ENCODE measurements at regions not wholly inside any gene's neighbourhood (a gene's known extent, or its start where the extent isn't known, plus 50 kb on each side); places are given as distances from the start of the nearest gene placed in this dataset.

DNA sequence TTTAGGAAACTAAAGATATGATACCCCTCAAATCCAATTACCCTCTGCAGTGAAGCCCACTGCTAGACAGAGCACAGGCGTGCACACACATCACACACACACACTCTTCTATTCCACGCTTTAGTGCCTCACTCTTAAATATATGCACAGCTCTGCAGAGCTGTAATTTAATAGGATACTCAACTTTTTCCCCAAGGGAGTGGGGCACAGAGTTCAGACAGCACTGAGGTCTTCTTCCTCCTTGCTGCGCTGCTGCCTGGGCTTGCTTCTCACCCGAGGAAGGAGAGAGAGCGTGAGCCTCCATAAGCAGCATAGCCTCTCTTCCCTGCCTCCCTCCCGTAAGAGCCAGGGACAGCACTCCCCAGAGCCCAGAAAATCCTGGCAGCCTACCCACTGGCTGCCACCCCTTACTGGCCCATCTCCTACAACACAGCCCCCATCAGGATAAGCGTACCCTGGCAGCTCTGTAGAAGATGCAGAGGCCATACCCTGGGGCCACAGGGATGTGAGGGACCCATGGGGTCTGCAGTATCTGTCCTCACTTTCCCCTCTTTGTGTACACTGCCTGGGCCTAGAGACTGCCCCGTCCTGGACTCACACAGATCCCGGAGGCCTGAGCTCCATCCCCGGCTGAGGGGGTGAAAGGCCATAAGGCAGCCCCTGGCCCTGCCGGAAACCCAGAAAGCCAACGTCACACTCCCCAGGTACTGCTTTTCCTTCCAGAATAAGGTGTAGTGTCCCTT, 102.1 kb downstream of the C5orf15 start:
- no peak overlapping the region for H3K4me3 Mint-ChIP-seq (ENCODE audit: unreplicated experiment)
- H3K27ac Mint-ChIP-seq (ENCODE audit: unreplicated experiment), result no peak overlapping the region
- no peaks in the 10 kb centered on the region for H3K9me3 Mint-ChIP-seq (ENCODE audit: unreplicated experiment)
- no peaks in the 10 kb centered on the region for H3K36me3 Mint-ChIP-seq (ENCODE audit: low read depth, unreplicated experiment)
- peaks cover 8% of the 10 kb centered on the region for H3K4me1 Mint-ChIP-seq (ENCODE audit: unreplicated experiment)
- TF ChIP-seq, protein P1, sequence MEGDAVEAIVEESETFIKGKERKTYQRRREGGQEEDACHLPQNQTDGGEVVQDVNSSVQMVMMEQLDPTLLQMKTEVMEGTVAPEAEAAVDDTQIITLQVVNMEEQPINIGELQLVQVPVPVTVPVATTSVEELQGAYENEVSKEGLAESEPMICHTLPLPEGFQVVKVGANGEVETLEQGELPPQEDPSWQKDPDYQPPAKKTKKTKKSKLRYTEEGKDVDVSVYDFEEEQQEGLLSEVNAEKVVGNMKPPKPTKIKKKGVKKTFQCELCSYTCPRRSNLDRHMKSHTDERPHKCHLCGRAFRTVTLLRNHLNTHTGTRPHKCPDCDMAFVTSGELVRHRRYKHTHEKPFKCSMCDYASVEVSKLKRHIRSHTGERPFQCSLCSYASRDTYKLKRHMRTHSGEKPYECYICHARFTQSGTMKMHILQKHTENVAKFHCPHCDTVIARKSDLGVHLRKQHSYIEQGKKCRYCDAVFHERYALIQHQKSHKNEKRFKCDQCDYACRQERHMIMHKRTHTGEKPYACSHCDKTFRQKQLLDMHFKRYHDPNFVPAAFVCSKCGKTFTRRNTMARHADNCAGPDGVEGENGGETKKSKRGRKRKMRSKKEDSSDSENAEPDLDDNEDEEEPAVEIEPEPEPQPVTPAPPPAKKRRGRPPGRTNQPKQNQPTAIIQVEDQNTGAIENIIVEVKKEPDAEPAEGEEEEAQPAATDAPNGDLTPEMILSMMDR (IDR thresholded peaks at IDR 0.05; ENCODE audit: unreplicated experiment), result no peak
- H3K27me3 Mint-ChIP-seq (ENCODE audit: unreplicated experiment), result peaks cover 1% of the 10 kb centered on the region
- no peak for DNase-seq (ENCODE audit: low spot score)

DNA sequence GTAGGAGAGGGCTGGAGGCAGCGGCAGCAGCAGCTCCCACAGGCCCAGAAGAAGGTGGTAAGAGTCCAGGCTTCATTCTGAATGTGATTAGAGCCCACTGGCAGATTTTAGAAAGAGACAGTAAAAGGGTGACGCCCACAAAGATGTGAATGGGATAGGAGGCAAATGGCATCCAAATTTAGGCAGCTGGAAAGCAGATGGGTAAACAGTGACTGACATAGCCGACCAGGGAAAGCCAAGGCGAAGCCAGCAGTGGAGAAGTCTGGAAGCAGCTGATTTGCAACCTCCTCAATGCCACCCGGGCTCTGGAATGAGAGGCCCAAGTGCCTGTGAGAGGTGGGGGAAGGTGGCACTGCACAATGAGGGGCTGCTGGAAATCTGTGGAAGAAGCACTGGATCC, 103.3 kb downstream of the C5orf15 start:
- Mint-ChIP-seq H3K4me3 (ENCODE audit: unreplicated experiment) (no peak overlapping the region), H3K36me3 (ENCODE audit: low read depth, unreplicated experiment) (no peaks in the 10 kb centered on the region), H3K27me3 (ENCODE audit: unreplicated experiment) (peaks cover 1% of the 10 kb centered on the region), H3K4me1 (ENCODE audit: unreplicated experiment) (peaks cover 5% of the 10 kb centered on the region), H3K27ac (ENCODE audit: unreplicated experiment) (no peak overlapping the region), H3K9me3 (ENCODE audit: unreplicated experiment) (no peaks in the 10 kb centered on the region)
- TF ChIP-seq, protein P1 (IDR thresholded peaks at IDR 0.05; ENCODE audit: unreplicated experiment), result no peak
- DNase-seq (ENCODE audit: low spot score), result no peak

DNA sequence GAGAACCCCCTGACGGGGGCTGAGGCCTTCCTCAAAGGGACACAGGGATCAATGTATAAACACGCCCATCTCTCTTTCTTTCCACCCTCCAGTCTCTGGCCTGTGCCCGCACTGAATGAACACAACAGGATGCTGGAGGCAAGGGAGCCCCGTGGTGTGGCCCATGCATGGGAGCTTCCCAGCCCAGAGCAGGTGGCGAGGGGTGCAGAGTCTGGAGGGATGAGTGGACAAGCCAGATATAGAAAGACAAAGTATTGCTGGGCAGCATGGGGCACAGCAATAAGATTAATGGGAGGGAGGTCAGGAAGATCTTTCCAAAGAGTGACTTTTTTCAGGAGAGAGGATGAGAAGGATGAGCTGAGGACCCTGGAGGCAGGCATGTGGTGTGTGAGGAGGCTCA, 103.7 kb downstream of the C5orf15 start:
- H3K4me1 Mint-ChIP-seq (ENCODE audit: unreplicated experiment), result peaks cover 5% of the 10 kb centered on the region
- no peak for DNase-seq (ENCODE audit: low spot score)
- TF ChIP-seq, protein P1 (IDR thresholded peaks at IDR 0.05; ENCODE audit: unreplicated experiment), result no peak
- H3K27me3 Mint-ChIP-seq (ENCODE audit: unreplicated experiment), result peaks cover 1% of the 10 kb centered on the region
- H3K27ac Mint-ChIP-seq (ENCODE audit: unreplicated experiment), result no peak overlapping the region
- no peaks in the 10 kb centered on the region for H3K9me3 Mint-ChIP-seq (ENCODE audit: unreplicated experiment)
- H3K36me3 Mint-ChIP-seq (ENCODE audit: low read depth, unreplicated experiment), result no peaks in the 10 kb centered on the region
- no peak overlapping the region for H3K4me3 Mint-ChIP-seq (ENCODE audit: unreplicated experiment)

DNA sequence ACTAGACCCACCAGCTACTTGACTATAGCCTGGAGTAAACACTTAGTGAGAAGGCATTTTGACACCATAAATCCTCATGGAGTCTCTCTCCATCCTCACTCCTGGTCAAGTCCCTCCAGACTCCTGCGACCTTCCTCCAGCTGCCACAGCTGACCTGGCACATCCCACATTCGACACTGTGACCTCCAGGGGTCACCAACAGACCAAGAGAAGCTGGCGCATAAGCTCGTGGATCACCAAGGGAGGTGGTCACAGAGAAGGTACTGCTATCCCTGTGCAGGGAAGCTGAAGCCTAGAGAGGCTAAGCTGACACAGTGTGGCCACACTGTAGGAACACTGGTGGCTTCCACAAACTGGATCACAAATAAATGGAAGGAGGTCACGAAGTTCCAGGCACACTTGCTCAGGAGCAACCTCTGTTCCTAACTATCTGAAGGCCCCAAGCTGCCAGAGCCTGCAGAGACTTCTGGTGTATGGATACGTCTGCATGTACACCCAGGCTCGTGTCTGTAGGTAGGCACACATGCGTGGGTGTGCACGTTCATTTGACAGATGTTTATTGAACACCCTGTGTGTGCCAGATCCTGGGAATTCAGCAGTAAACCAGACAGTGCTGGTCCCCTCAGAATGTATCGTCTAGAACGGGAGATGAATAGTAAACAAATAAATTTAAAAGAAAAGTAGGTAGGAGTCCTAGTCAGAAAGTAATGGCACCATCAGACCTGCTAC, 104.4 kb downstream of the C5orf15 start:
- Mint-ChIP-seq H3K27ac (ENCODE audit: unreplicated experiment) (no peak overlapping the region), H3K4me1 (ENCODE audit: unreplicated experiment) (peaks cover 5% of the 10 kb centered on the region), H3K4me3 (ENCODE audit: unreplicated experiment) (no peak overlapping the region), H3K27me3 (ENCODE audit: unreplicated experiment) (peaks cover 1% of the 10 kb centered on the region), H3K36me3 (ENCODE audit: low read depth, unreplicated experiment) (no peaks in the 10 kb centered on the region), H3K9me3 (ENCODE audit: unreplicated experiment) (no peaks in the 10 kb centered on the region)
- TF ChIP-seq, protein P1 (IDR thresholded peaks at IDR 0.05; ENCODE audit: unreplicated experiment), result no peak
- DNase-seq (ENCODE audit: low spot score), result no peak

DNA sequence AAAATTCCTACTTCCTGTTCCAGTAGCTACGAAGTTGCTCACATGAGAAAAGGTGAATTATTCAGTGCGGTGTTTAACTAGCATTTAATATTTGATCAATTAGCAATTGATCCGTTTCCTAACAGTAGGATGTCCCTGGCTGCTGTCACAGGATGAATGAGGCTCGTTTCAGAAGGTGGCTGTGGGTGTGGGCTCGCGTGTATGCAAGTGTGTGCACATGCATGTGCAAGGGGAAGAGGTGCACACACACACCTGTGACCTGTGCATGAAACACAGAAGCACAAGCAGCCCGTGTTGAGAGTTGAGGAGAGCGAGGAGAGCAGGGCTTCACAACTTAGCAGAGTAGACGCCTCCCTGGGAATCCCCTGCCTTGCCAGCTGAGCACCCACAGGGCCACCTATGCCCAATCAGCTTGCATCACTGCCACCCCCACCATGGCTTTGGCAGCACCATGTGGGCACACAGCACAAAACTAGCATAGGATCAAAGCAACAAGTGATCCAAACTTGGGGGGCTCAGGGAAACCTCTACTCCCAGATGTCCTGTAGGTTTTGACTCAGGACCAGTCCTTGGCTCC, 107.2 kb downstream of the C5orf15 start:
- H3K4me1 Mint-ChIP-seq (ENCODE audit: unreplicated experiment), result no peaks in the 10 kb centered on the region
- no peaks in the 10 kb centered on the region for H3K36me3 Mint-ChIP-seq (ENCODE audit: low read depth, unreplicated experiment)
- no peaks in the 10 kb centered on the region for H3K27me3 Mint-ChIP-seq (ENCODE audit: unreplicated experiment)
- H3K9me3 Mint-ChIP-seq (ENCODE audit: unreplicated experiment), result no peaks in the 10 kb centered on the region
- TF ChIP-seq, protein P1 (IDR thresholded peaks at IDR 0.05; ENCODE audit: unreplicated experiment), result no peak
- DNase-seq (ENCODE audit: low spot score), result no peak
- no peak overlapping the region for H3K27ac Mint-ChIP-seq (ENCODE audit: unreplicated experiment)
- no peak overlapping the region for H3K4me3 Mint-ChIP-seq (ENCODE audit: unreplicated experiment)
